NK-92 (cell line): ENCODE measurements at regions not wholly inside any gene's neighbourhood (a gene's known extent, or its start where the extent isn't known, plus 50 kb on each side); places are given as distances from the start of the nearest gene placed in this dataset.

Source experiments
- DNase-seq: peaks from one replicate; lab custom pipeline; 2025; ENCODE audit not compliant: unreplicated experiment; lab: John Stamatoyannopoulos, UW

DNA sequence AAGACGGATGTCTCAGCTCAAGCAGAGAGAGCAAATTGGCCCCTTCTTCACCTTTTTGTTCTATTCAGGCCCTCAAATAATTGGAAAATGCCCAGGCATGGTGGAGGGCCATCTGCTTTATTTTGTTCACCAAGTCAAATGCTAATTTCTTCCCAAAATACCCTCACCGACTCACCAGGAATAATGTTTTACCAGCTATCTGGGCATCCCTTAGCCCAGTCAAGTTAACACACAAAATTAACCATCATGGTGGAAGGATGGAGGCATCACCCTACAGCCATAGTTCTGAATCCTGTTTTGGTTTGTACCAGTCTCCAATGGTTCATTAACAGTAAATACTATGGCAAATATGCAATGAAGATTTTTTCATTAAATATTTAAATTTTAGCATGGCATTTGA, 51.7 kb upstream of the SERP2 start:
- DNase-seq, result no peak

DNA sequence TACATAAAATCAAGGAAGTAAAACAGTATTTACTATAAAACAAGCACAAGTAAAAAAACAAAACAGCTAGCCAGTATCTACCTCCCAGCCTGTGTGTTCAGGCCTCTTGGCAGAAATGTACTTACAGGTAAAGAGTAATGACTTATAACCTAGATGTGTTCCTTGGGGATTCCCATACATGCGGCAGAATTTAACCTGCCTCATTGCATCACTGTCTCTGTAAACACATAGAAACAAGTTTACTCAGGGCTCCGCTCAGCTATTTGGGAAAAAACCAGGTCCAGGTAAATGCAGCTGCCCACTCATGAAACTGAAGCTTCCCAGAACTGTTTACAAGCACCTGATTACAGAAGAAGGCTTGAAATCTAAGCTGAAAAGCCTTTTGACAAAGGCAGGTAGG, 50.7 kb upstream of the SERP2 start:
- DNase-seq, result no peak

DNA sequence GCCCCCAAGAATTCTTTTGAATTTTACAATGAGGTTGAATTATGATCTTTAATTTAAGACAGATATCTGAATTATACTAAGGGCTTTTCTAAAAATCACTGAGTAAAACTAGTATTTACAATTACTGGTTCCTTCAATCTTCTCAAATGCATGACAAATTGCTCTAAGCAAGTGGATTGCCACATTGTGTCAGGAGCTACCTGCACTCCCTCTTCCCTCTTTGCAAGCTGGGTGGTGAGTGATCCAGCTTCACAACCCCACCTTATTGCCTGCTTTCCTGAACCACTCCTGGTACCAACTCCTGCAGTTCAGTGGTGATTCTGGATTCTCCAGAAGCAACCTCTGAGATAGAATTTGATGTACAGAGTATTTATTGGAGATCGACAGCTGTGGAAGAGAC, 49.9 kb upstream of the SERP2 start:
- no peak for DNase-seq
